ENCODE measurements at regions not wholly inside any gene's neighbourhood (a gene's known extent, or its start where the extent isn't known, plus 50 kb on each side); places are given as distances from the start of the nearest gene placed in this dataset.

DNA sequence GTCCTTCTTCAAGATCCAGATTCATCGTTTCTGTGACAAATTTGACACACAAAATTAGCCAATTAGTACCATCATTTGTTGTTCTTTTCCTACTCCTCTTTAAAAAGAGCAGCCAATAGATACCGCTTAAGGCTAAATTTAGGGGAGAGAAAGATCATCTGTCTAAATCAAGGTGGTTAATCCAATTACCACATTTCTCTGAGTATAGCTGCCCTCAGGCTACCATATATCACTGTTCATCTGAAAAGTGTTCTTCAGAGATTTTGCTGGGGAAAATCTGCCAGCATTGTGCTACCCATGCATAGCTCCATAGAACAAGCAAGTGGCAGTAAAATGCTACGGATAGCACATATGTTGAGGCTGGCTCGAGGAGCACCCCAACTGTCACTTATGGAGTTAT, 110.3 kb upstream of the ESRRG start:
- TF ChIP-seq, protein P1, sequence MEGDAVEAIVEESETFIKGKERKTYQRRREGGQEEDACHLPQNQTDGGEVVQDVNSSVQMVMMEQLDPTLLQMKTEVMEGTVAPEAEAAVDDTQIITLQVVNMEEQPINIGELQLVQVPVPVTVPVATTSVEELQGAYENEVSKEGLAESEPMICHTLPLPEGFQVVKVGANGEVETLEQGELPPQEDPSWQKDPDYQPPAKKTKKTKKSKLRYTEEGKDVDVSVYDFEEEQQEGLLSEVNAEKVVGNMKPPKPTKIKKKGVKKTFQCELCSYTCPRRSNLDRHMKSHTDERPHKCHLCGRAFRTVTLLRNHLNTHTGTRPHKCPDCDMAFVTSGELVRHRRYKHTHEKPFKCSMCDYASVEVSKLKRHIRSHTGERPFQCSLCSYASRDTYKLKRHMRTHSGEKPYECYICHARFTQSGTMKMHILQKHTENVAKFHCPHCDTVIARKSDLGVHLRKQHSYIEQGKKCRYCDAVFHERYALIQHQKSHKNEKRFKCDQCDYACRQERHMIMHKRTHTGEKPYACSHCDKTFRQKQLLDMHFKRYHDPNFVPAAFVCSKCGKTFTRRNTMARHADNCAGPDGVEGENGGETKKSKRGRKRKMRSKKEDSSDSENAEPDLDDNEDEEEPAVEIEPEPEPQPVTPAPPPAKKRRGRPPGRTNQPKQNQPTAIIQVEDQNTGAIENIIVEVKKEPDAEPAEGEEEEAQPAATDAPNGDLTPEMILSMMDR (IDR thresholded peaks at IDR 0.05), result no peak
- TF ChIP-seq POLR2A (IDR thresholded peaks at IDR 0.05), result no peak

Measured in adrenal gland (tissue), 5 donors.